Mesendoderm (in vitro differentiated cells): ENCODE measurements at regions not wholly inside any gene's neighbourhood (a gene's known extent, or its start where the extent isn't known, plus 50 kb on each side); places are given as distances from the start of the nearest gene placed in this dataset.
"Not testable (repeated sequence)": the region's sequence is repeated elsewhere in the genome, so short reads cannot be mapped to it uniquely, and the experiment has no call there.

ENCODE experiments used
- DNase-seq: peaks from one replicate; pipeline ENCODE4 v3.0.0; 2013
- H2AK5ac ChIP-seq: 2 replicates; pipeline ENCODE4 v1.6.1; 2013; ENCODE audit warnings: low read length, inconsistent platforms
- H2BK120ac ChIP-seq: 2 replicates; pipeline ENCODE4 v1.6.1; 2013; ENCODE audit warnings: low read depth, mild to moderate bottlenecking, low read length, moderate library complexity, mixed read lengths
- H2BK15ac ChIP-seq: replicated peaks from 2 replicates; pipeline ENCODE4 v1.6.1; 2013; ENCODE audit warnings: low read depth, mild to moderate bottlenecking, moderate library complexity
- H2BK5ac ChIP-seq: 2 replicates; pipeline ENCODE4 v1.6.1; 2013; ENCODE audit warnings: low read length, inconsistent platforms
- H3K18ac ChIP-seq: 2 replicates; pipeline ENCODE4 v1.6.1; 2013; ENCODE audit warnings: mild to moderate bottlenecking, low read length, mixed read lengths
- H3K23ac ChIP-seq: one replicate; pipeline ENCODE4 v1.6.1; 2013; ENCODE audit warnings: low read length
- H3K27ac ChIP-seq: 2 replicates; pipeline ENCODE4 v1.5.1; 2013; ENCODE audit warnings: low read depth, mild to moderate bottlenecking, inconsistent platforms, low read length, moderate library complexity
- H3K27me3 ChIP-seq: 2 replicates; pipeline ENCODE4 v1.6.1; 2013; ENCODE audit warnings: low read length, control low read depth, mild to moderate bottlenecking, inconsistent platforms; ENCODE audit not compliant: insufficient read depth, poor library complexity
- H3K36me3 ChIP-seq: 2 replicates; pipeline ENCODE4 v1.6.1; 2013; ENCODE audit warnings: low read length, inconsistent platforms; ENCODE audit not compliant: control insufficient read depth, insufficient read depth
- H3K4ac ChIP-seq: one replicate; pipeline ENCODE4 v1.6.1; 2013; ENCODE audit warnings: low read depth, mild to moderate bottlenecking, low read length, moderate library complexity
- H3K4me1 ChIP-seq: 2 replicates; pipeline ENCODE4 v1.6.1; 2013; ENCODE audit warnings: low read depth, low read length, inconsistent platforms; ENCODE audit not compliant: control insufficient read depth
- H3K4me2 ChIP-seq: 2 replicates; pipeline ENCODE4 v1.6.1; 2013; ENCODE audit warnings: low read length
- H3K4me3 ChIP-seq: 2 replicates; pipeline ENCODE4 v1.5.1; 2013; ENCODE audit warnings: mild to moderate bottlenecking, low read length
- H3K56ac ChIP-seq: one replicate; pipeline ENCODE4 v1.6.1; 2013; ENCODE audit warnings: low read length
- H3K79me1 ChIP-seq: 2 replicates; pipeline ENCODE4 v1.6.1; 2013; ENCODE audit warnings: low read length, inconsistent platforms
- H3K79me2 ChIP-seq: 2 replicates; pipeline ENCODE4 v1.6.1; 2013; ENCODE audit warnings: mild to moderate bottlenecking, low read length; ENCODE audit not compliant: control insufficient read depth, insufficient read depth
- H3K9ac ChIP-seq: 2 replicates; pipeline ENCODE4 v1.6.1; 2013; ENCODE audit warnings: low read length, inconsistent platforms
- H4K5ac ChIP-seq: one replicate; pipeline ENCODE4 v1.6.1; 2013; ENCODE audit warnings: low read length
- H4K8ac ChIP-seq: one replicate; pipeline ENCODE4 v1.6.1; 2013; ENCODE audit warnings: low read depth, mild to moderate bottlenecking, control low read depth, low read length, moderate library complexity
- WGBS: extraction: QIAGEN DNeasy Blood & Tissue Kit; methylation state at CpG from one replicate; pipeline ENCODE4 v1.1.7; 2013; ENCODE audit warnings: low lambda C conversion rate, missing lambda C conversion rate; ENCODE audit not compliant: insufficient coverage; ENCODE audit errors: extremely low coverage; 5-methylcytosine and 5-hydroxymethylcytosine counted together

- H2BK15ac ChIP-seq, H3K36me3 ChIP-seq, H3K18ac ChIP-seq, H3K4me2 ChIP-seq, H3K23ac ChIP-seq, H4K5ac ChIP-seq, H3K9ac ChIP-seq, H3K4me3 ChIP-seq, H3K27ac ChIP-seq, H4K8ac ChIP-seq, H3K4me1 ChIP-seq, H3K79me1 ChIP-seq, H2BK5ac ChIP-seq, H3K56ac ChIP-seq, H3K4ac ChIP-seq, H2BK120ac ChIP-seq, H3K79me2 ChIP-seq, H3K27me3 ChIP-seq, H2AK5ac ChIP-seq: not testable (repeated sequence)
- WGBS = no CpG with 5 or more reads among the region's 2 CpGs
- peak; percentile 1 for DNase-seq
These were observed 742.5 kb downstream of the SPATA31A1 start for GRCh38 chr9:40097992-40098391.

GRCh38 chr9:40106003-40106782 is 750.7 kb downstream of the SPATA31A1 start:
- H3K27me3 ChIP-seq, H3K36me3 ChIP-seq, H2BK5ac ChIP-seq, H3K18ac ChIP-seq, H3K56ac ChIP-seq, H3K4me1 ChIP-seq, H2BK120ac ChIP-seq, H3K27ac ChIP-seq, H3K79me1 ChIP-seq, H4K5ac ChIP-seq, H3K9ac ChIP-seq, DNase-seq, H4K8ac ChIP-seq, H2AK5ac ChIP-seq, H3K23ac ChIP-seq, H3K4me3 ChIP-seq, H2BK15ac ChIP-seq, H3K4me2 ChIP-seq, H3K4ac ChIP-seq, H3K79me2 ChIP-seq: not testable (repeated sequence)
- WGBS = no CpG with 5 or more reads among the region's 71 CpGs

GRCh38 chr9:40106783-40107248 is 751.3 kb downstream of the SPATA31A1 start:
- H3K4me3 ChIP-seq, H3K4me2 ChIP-seq, H3K18ac ChIP-seq, H4K8ac ChIP-seq, H3K79me1 ChIP-seq, H2BK5ac ChIP-seq, H2BK120ac ChIP-seq, H3K27ac ChIP-seq, H3K79me2 ChIP-seq, H3K56ac ChIP-seq, H3K9ac ChIP-seq, H3K23ac ChIP-seq, DNase-seq, H4K5ac ChIP-seq, H3K4me1 ChIP-seq, H3K36me3 ChIP-seq, H3K27me3 ChIP-seq, H3K4ac ChIP-seq, H2BK15ac ChIP-seq, H2AK5ac ChIP-seq: not testable (repeated sequence)
- no CpG with 5 or more reads among the region's 33 CpGs for WGBS

- not testable (repeated sequence) for H3K4ac ChIP-seq, H3K36me3 ChIP-seq, H3K4me3 ChIP-seq, H2BK15ac ChIP-seq, H2AK5ac ChIP-seq, H3K27me3 ChIP-seq, H3K18ac ChIP-seq, H3K9ac ChIP-seq, H2BK5ac ChIP-seq, H3K79me1 ChIP-seq, H3K79me2 ChIP-seq, H3K23ac ChIP-seq, H3K4me1 ChIP-seq, H3K27ac ChIP-seq, H4K8ac ChIP-seq, H3K56ac ChIP-seq, DNase-seq, H3K4me2 ChIP-seq, H2BK120ac ChIP-seq, H4K5ac ChIP-seq
- WGBS = no CpG with 5 or more reads among the region's 26 CpGs
These were observed 751.8 kb downstream of the SPATA31A1 start for GRCh38 chr9:40107251-40107650.

- H3K4me3 ChIP-seq, H3K4me1 ChIP-seq, H3K79me2 ChIP-seq, H3K23ac ChIP-seq, H3K27me3 ChIP-seq, H2AK5ac ChIP-seq, H3K4ac ChIP-seq, H3K56ac ChIP-seq, H2BK15ac ChIP-seq, H3K36me3 ChIP-seq, H2BK5ac ChIP-seq, H3K4me2 ChIP-seq, H3K79me1 ChIP-seq, H3K18ac ChIP-seq, H4K8ac ChIP-seq, H3K9ac ChIP-seq, H3K27ac ChIP-seq, H4K5ac ChIP-seq, H2BK120ac ChIP-seq, DNase-seq: not testable (repeated sequence)
- WGBS = no CpG with 5 or more reads among the region's 30 CpGs
These were observed 753.0 kb downstream of the SPATA31A1 start for GRCh38 chr9:40108465-40108864.

- H3K9ac ChIP-seq, H3K27me3 ChIP-seq, H3K4me2 ChIP-seq, H4K8ac ChIP-seq, H3K79me1 ChIP-seq, DNase-seq, H3K4me1 ChIP-seq, H2BK15ac ChIP-seq, H2BK120ac ChIP-seq, H3K79me2 ChIP-seq, H3K18ac ChIP-seq, H3K27ac ChIP-seq, H3K36me3 ChIP-seq, H4K5ac ChIP-seq, H3K23ac ChIP-seq, H3K4ac ChIP-seq, H3K4me3 ChIP-seq, H3K56ac ChIP-seq, H2BK5ac ChIP-seq, H2AK5ac ChIP-seq: not testable (repeated sequence)
- no CpG with 5 or more reads among the region's 18 CpGs for WGBS
These were observed 755.3 kb downstream of the SPATA31A1 start for GRCh38 chr9:40110751-40111150.
